Dermis microvascular lymphatic vessel endothelial cell (primary cell): ENCODE measurements at regions not wholly inside any gene's neighbourhood (a gene's known extent, or its start where the extent isn't known, plus 50 kb on each side); places are given as distances from the start of the nearest gene placed in this dataset.
"Not testable (repeated sequence)": the region's sequence is repeated elsewhere in the genome, so short reads cannot be mapped to it uniquely, and the experiment has no call there.

Experiments
- DNase-seq, 2 donors: peaks; one replicate each; pipeline versions ENCODE4 v3.0.0 to v3.0.0-alpha.2; 2010; ENCODE audit warnings: low read depth in 2 of 2

DNA sequence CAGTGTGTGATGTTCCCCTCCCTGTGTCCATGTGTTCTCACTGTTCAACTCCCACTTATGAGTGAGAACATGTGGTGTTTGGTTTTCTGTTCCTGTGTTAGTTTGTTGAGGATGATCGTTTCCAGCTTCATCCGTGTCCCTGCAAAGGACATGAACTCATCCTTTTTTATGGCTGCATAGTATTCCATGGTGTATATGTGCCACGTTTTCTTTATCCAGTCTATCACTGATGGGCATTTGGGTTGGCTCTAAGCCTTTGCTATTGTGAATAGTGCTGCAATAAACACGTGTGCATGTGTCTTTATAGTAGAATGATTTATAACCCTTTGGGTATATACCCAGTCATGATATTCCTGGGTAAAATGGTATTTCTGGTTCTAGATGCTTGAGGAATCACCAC lies 316.6 kb upstream of the KCNMB2 start:
- DNase-seq: not testable (repeated sequence)

- no peak for DNase-seq
Measured at GRCh38 chr3:178223876-178224275, 312.4 kb upstream of the KCNMB2 start.

DNA sequence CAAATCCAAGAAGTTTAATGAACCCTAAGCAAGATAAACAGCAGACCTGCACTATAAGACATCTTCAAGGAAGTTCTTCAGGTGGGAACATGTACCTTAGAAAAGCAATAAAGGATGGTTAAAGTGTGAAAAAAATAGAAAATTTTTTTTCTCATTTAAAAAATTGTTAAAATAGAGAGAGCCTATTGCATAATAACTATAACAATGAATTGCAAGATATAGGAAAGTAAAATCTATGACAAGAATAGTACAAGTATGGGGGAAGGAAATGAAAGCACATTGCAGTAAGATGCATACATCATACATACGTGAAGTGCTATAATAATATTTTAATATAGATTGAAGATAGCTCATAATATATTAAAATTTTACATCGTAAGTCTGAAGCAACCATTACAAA lies 310.1 kb upstream of the KCNMB2 start:
- DNase-seq: no peak

- no peak for DNase-seq
Measured at GRCh38 chr3:178231645-178232044, 304.6 kb upstream of the KCNMB2 start.

DNA sequence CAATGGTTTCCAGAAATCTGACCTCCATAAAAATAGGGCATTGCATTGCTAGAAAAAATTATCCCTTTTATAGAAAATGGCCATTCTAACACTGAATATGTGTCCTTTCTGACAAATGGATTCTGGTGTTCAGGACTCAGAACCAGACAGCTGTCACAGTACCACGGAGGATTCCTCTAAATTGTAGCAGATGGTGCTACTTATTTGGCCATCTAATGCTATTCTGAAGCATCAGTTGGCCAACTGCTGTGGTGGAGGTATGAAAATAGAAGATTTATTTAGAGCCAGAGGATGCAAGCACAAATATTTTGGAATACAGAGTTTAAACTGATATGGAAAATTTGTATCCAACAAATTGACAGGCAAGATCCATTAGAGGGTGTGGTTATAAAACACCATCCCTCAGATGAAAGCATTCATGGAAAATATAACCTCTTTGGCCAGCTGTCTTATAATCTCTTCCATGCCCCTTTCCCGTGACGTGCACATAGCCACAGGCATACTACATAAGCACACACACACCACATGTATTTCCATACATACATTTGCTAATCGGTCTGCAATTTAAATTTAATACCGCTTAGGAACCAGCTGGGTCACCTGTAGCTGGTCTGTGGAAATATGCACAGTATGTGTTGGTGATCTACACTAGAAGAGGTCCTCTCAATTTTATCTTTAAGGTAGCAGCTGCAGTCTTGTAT lies 302.7 kb upstream of the KCNMB2 start:
- no peak for DNase-seq

DNA sequence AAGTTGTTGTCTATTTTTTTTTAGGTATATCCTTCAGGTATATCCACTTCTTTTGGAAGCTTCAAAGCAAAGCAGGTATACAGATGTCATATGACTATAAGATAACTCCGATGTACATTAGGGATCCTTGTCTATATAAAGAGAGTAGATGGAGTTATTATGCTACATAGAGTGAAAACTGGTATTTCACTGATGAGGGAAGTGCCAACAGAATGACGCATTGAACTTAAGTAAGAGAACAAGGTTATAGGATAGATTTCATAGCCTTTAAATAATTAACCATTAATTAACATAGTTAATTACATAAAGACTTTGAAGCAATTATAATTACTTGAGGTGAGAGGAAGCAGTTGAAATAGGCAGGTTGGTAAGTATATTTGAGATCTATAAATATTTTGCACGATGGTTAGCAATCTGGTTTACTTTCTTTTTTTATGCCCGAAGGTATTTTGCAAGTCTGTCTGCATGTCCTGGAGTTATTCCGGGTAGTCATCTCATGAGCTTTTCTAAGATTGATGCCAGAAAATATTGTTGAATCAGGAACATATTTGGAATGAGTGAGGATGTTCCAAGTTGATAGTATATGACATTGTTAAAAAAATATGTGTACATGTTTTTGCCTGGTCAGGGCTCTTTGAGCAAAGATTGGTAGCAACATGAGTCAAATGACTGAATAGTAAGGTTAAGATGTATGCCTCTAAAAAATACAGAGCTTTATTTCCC lies 299.5 kb upstream of the KCNMB2 start:
- no peak for DNase-seq

GRCh38 chr3:178238179-178238578 lies 298.1 kb upstream of the KCNMB2 start:
- no peak for DNase-seq

DNA sequence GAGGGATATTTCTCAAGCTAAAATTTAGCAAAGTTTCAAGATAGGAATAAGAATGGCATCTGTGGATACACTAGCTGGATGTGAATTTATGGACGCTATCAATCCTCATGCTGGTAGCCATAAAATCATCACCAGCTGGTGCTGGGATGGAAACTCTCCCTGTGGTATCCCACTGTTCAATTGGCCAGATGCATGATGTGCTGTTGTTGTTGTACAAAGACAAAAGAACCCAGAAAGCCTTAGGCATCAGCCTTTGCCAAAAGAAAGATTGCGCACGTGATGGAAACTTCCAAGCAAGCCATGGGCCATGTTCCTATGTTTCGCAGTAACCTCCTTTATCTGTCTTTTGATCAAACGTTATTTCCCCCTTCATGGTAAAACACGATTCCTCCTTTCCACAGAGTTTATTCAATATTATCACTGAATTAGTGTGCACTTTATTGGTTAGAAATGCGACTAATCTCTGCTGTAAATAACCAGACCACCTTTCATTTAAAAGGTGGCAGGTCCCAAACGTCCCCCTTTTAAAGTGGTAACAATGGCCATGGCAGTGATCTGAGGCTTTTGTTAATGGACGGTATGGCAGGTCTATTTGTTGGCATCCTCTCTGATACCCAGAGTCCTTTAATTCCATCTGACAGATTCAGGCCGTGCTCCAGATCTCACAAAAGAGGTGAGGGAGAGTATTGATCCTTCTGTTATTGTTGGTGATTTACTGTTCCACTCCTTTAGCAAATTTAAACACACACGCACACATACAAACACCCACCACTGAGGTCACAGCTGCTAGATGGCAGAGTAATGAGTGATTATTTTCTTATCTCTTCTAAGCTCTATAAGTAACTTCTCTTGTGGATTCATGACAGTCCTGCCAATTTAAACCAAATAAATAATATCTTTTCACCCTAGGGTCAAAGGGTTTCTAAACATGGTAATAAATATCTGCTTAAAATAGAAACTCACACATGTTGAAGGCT lies 291.2 kb upstream of the KCNMB2 start:
- DNase-seq: no peak

- DNase-seq: no peak
Measured at GRCh38 chr3:178246004-178246403, 290.2 kb upstream of the KCNMB2 start.

DNA sequence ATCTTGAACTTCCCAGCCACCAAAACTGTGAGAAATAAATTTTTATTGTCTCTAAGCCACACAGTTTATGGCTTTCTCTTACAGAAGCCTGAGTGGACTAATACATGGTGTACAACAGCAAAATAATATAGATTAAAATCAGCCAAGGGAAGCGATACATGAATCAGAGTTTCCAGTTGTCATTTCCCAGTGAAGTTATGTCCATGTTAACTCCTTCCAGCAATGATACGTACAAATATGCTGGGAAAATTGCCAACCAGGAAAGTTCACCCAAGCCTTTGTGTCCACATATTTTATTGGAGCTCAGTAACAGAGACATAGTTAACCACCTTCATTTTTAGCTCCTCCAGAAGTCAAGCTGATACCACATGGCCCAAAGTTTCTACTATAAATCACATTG lies 280.9 kb upstream of the KCNMB2 start:
- DNase-seq: peak; percentile 98 to 99

DNA sequence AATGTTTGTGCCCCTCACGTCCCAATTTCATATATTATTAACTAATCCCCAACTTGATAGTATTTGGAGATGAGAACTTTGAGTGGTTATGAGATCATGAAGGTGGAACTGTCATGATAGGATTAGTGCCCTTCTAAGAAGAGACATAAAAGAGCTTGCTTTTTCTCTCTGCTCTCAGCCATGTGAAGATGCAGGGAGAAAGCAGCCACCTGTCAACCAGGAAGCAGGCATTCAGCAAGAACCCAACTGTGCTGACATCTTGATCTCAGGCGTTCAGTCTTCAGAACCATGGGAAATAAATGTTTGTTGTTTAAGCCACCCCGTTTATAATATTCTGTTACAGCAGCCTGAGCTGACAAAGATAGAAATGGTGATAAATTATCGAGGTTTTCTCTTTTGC lies 278.7 kb upstream of the KCNMB2 start:
- no peak for DNase-seq

DNA sequence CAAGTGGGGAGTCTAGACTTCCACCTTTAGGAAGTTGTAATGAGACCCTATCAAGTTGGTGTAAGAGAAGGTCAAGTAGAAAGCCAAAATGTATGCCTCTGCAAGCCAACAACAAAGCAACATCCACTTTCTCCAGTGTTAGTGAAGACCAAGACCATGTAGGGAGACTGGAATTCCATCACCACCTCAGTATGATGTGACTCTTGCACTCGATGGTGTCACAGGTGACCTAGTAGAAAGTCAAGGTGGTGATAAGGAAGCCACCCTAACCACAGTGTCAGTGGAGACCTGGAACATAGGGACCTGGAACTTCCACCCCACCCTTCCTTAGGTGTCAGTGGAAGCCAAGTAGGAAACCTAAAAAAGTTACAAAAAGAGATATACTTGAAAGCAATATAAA lies 278.1 kb upstream of the KCNMB2 start:
- no peak for DNase-seq

DNA sequence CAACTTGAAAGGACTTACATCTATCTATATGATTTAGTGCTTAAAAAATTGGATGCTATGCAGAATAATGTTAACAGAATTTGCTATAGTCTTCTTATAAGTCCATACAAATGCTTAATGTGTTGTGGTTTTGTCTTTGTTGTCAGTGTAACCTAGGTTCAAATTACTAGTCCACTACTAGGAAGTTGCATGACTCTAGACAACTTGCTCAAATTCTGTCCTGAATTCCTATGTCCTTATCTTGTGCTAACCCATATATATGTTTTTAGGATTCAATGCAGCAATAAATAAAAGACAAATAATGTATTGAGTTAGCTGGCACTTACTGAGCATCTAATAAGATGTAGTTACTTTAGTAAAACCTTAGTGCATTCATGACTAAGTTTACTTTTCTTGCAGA lies 276.5 kb upstream of the KCNMB2 start:
- no peak for DNase-seq

DNA sequence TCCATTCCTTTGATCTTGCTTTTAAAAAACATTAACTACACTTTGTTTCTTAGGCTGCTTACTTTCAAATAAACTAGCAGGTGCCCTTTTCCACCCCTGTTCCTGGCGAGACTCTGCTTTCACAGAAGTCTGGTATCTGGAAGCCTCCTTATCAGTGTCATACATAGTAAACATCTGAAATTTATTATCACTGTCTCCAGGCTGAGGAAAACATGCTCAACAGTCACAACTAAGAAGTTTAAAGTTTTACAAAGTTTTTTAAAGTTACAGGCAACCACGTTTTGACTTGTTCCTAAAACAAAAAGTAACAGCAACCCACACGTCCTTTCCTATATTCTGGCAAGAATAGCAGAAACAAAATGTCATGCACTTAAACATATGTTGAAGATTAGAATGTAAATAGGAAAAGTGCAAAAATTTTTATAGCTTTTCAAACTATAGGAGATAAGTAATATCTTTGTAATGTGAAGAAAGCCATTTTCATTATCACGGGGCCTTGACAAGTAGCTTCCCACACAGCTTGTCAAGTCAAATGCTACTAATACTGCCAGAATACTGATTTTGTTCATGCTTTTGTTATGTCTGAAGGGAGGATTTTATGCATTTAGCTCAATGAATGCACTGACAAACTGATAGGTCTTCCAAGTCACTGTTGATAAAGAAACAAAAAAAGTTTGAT lies 275.2 kb upstream of the KCNMB2 start:
- DNase-seq: no peak

DNA sequence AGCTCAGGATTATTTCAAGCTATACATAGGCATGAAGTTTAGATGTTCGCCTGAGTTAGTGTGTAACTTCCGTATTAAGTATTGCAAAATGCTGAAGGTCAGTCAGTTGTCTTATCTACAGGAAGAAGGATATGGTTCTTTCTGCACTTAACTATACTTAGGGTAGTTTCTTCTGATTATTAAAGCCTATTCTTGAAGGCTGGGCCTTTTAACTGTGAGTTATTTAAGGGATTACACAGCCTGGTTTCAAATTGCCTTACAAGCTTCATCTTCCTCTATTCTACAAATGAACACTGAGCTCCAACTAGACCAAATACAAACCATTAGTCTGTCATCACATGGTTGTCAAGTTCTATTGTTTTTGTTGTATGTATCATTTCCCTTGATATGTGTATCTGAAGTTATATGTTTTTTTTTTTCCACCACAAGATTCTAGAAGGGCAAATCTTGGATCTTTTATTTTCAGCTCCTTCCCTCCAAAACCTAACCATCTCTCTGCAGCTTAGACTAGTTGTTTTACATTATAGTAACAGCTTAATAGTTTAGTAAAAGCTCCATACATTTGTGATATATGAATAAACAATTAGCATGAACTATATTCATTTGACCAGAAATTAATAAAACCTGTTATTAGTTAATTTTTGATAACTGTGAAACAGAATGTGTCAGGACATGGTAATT lies 272.9 kb upstream of the KCNMB2 start:
- peak in 1 of 2 donors; percentile 89 for DNase-seq

DNA sequence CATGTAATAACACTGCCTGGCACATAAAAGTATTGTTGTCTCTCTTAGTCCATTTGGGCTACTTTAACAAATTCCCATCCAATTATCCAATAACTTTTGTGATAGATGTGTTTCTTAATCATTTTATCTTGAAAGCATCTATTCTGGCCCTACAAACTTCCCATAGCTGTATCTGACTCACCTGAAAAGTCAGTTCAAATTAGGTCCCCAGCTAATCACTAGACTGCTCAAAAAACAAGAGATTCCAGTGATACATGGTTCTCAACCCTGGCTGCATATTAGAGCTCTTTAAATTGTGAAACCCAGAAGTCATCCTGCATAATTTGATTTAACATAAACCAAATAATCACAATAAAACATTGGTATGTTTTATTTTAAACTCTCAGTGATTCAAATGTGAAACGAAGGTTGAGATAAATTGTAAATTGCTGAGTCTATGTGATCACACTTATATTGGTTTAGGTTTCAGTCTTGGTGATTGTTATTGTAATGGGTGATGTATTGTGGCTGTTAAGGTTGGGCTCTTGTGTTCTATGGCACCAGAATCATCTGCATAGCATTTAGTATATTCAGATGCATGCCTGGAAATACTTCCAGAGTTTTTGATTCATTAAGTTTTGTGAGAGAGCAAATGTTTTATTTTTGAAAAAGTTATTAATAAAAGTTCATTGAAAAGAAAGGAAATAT lies 268.9 kb upstream of the KCNMB2 start:
- no peak for DNase-seq

DNA sequence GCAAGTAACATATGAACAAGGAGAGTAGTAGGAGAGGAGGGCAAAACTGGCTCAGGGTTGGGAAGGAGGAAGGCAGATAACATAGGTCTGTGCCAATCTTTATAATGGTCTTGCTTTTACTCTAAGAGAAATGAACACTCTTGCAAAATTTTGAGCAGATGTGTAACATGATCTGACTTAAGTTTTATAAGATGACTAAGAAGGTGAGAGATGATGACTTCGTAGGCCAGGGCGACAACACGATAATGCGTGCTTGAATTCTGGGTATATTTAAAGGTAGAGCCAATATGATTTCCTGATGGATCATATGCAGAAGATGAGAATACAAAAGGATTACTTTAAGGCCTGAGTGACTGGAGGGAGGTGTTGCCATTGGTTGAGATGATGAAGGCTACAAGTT lies 265.4 kb upstream of the KCNMB2 start:
- DNase-seq: no peak

GRCh38 chr3:178271740-178272387 lies 264.4 kb upstream of the KCNMB2 start:
- no peak for DNase-seq

DNA sequence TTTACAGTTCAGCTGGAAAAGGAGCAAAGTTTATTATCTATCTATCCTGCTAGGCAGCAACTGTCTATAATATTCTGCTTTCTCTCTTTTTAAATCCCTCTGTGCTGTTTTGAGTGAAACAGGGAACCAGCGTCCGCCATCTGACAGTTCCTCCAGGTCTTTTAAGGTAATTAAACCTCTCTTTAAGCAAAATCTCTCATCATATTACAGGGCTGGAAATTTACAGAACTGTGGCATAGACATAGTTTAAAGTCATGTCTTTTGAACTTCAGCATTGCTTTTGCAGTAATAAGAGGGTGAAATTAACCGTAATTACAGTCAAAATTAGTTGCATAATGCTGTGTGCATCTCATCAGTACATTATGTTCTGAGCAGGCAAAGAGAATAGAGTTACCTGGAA lies 263.4 kb upstream of the KCNMB2 start:
- no peak for DNase-seq

DNA sequence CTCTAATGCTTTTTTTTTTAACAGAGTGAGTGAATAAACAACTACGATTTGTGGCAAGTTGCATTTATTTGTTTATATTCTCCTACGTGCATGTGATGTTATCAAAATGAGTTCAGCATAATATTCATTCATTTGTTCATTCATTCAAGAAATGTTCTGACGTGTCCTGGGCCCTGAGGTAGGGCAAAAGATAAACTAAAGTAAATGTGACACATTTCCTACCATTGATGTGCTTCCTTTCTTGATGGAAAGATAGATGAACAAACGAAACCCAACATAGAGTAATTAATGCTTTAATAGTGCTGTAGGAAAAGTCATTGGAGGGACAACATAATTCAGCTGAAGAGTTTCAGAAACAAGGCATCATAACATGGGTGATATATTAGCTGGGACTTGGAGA lies 261.5 kb upstream of the KCNMB2 start:
- DNase-seq: peak in 1 of 2 donors; percentile 40
